ENCODE measurements at regions not wholly inside any gene's neighbourhood (a gene's known extent, or its start where the extent isn't known, plus 50 kb on each side); places are given as distances from the start of the nearest gene placed in this dataset.
"Not testable (repeated sequence)": the region's sequence is repeated elsewhere in the genome, so short reads cannot be mapped to it uniquely, and the experiment has no call there.

GRCh38 chr4:57182132-57182874 lies 72.1 kb upstream of the IGFBP7 start:
- Histone ChIP-seq H3K4me1 (ENCODE audit: control insufficient read depth, insufficient read depth, low read length) (no peaks in the 10 kb centered on the region), H3K27ac (ENCODE audit: extremely low read depth, low read depth, low read length) (no peak overlapping the region), H3K9me3 (ENCODE audit: control insufficient read depth, insufficient read depth, low read depth, low read length) (no peaks in the 10 kb centered on the region), H3K36me3 (ENCODE audit: control insufficient read depth in 2 of 2, insufficient read depth in 1 of 2, low read length in 2 of 2) (no peaks in the 10 kb centered on the region), H3K4me3 (ENCODE audit: low read depth, low read length) (no peak overlapping the region)
- TF ChIP-seq ZNF140 (tag by site-specific recombination; IDR thresholded peaks at IDR 0.05) (no peak), RBAK (tag by site-specific recombination; IDR thresholded peaks at IDR 0.05) (no peak), ZNF571 (tag by site-specific recombination; IDR thresholded peaks at IDR 0.05) (no peak), ZNF132 (tag by site-specific recombination; IDR thresholded peaks at IDR 0.05; ENCODE audit: borderline replicate concordance) (no peak), ZNF138 (tag by site-specific recombination; IDR thresholded peaks at IDR 0.05; ENCODE audit: borderline replicate concordance) (no peak), ZNF394 (tag by site-specific recombination; IDR thresholded peaks at IDR 0.05; ENCODE audit: borderline replicate concordance) (no peak), GLIS2 (tag by site-specific recombination; IDR thresholded peaks at IDR 0.05) (no peak), ZNF175 (tag by site-specific recombination; IDR thresholded peaks at IDR 0.05) (no peak), ZBTB48 (tag by site-specific recombination; IDR thresholded peaks at IDR 0.05) (no peak), ZNF645 (tag by site-specific recombination; IDR thresholded peaks at IDR 0.05) (no peak), OVOL3 (tag by site-specific recombination; IDR thresholded peaks at IDR 0.05) (no peak), HOXC10 (CRISPR knock-in tag; IDR thresholded peaks at IDR 0.05) (no peak), ZNF830 (tag by site-specific recombination; IDR thresholded peaks at IDR 0.05; ENCODE audit: low read depth) (no peak), ZNF157 (tag by site-specific recombination; IDR thresholded peaks at IDR 0.05) (no peak), PRDM10 (tag by site-specific recombination; IDR thresholded peaks at IDR 0.05) (no peak), ZNF324 (tag by site-specific recombination; IDR thresholded peaks at IDR 0.05) (no peak)
- ChIA-PET CTCF (interaction anchor here (2.1 kb wide), 1 partner anchor 9 kb away, joined by 11 read pairs; no protein-coding TSS in a partner anchor), POLR2A (no interaction called here)

DNA sequence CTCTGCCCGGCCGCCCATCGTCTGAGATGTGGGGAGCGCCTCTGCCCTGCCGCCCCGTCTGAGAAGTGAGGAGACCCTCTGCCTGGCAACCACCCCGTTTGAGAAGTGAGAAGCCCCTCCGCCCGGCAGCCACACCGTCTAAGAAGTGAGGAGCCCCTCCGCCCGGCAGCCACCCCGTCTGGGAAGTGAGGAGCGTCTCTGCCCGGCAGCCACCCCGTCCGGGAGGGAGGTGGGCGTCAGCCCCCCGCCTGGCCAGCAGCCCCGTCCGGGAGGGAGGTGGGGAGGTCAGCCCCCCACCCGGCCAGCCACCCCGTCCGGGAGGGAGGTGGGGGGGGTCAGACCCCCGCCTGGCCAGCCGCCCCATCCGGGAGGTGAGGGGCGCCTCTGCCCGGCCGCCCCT lies 63.0 kb upstream of the IGFBP7 start:
- H3K36me3 ChIP-seq (ENCODE audit: control insufficient read depth in 2 of 2, insufficient read depth in 1 of 2, low read length in 2 of 2); H3K27ac ChIP-seq (ENCODE audit: extremely low read depth, low read depth, low read length); POLR2A ChIA-PET; H3K4me3 ChIP-seq (ENCODE audit: low read depth, low read length); H3K9me3 ChIP-seq (ENCODE audit: control insufficient read depth, insufficient read depth, low read depth, low read length); CTCF ChIA-PET; H3K4me1 ChIP-seq (ENCODE audit: control insufficient read depth, insufficient read depth, low read length): not testable (repeated sequence)

DNA sequence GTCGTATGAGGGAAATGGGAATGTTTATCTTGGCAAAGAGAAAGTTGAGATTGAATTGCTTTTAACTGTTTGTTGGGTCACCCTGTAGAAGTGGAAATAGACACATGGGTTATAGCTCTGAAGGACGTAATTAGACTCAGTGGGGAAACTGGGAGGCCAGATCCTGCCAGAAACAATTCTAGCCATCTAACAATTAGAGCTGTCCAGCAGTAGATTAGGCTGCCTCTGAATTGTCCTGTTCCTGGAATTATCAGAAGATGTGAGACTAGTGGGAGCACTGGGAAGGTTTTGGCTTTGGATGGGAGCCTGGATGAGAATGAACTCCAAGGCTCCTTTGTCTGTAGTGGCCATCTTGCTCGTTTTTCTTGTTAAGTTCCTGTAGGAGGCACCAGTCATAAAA lies 61.9 kb upstream of the IGFBP7 start:
- ChIA-PET CTCF (interaction anchor here (0.8 kb wide), 1 partner anchor 8 kb away, joined by 3 read pairs; no protein-coding TSS in a partner anchor), POLR2A (no interaction called here)
- Histone ChIP-seq H3K36me3 (ENCODE audit: control insufficient read depth in 2 of 2, insufficient read depth in 1 of 2, low read length in 2 of 2) (no peaks in the 10 kb centered on the region), H3K4me1 (ENCODE audit: control insufficient read depth, insufficient read depth, low read length) (no peaks in the 10 kb centered on the region), H3K27ac (ENCODE audit: extremely low read depth, low read depth, low read length) (no peak overlapping the region), H3K9me3 (ENCODE audit: control insufficient read depth, insufficient read depth, low read depth, low read length) (no peaks in the 10 kb centered on the region), H3K4me3 (ENCODE audit: low read depth, low read length) (no peak overlapping the region)
- TF ChIP-seq REST (tag by site-specific recombination; IDR thresholded peaks at IDR 0.05), result peak; percentile 50; the same call in 1 of the 2 replicates
- TF ChIP-seq ZNF639 (tag by site-specific recombination; IDR thresholded peaks at IDR 0.05), result no peak
- TF ChIP-seq ZNF416 (tag by site-specific recombination; IDR thresholded peaks at IDR 0.05), result no peak
- TF ChIP-seq ZNF549 (tag by site-specific recombination; IDR thresholded peaks at IDR 0.05), result no peak
- TF ChIP-seq MZF1 (tag by site-specific recombination; IDR thresholded peaks at IDR 0.05; ENCODE audit: borderline replicate concordance), result no peak
- no peak for TF ChIP-seq REPIN1 (tag by site-specific recombination; IDR thresholded peaks at IDR 0.05; ENCODE audit: low read depth)
